SJSA1 (cell line): ENCODE measurements at regions not wholly inside any gene's neighbourhood (a gene's known extent, or its start where the extent isn't known, plus 50 kb on each side); places are given as distances from the start of the nearest gene placed in this dataset.

Source experiments
- DNase-seq, 2 experiments: peaks; one replicate each; pipeline ENCODE4 v3.0.0-alpha.2; 2015 to 2020; ENCODE audit warnings: low spot score in 2 of 2, low read depth in 1 of 2
- H3K27ac ChIP-seq: fragments of 250-450 bp; sonication (Bioruptor Pico); 2 replicates; pipeline ENCODE4 v1.5.1; 2020; ENCODE audit warnings: mild to moderate bottlenecking, moderate library complexity
- H3K27me3 ChIP-seq: fragments of 250-450 bp; sonication (Bioruptor Pico); replicated peaks from 2 replicates; pipeline ENCODE4 v1.5.1; 2020; ENCODE audit warnings: mild to moderate bottlenecking, moderate library complexity
- H3K36me3 ChIP-seq: fragments of 250-450 bp; sonication (Bioruptor Pico); 2 replicates; pipeline ENCODE4 v1.5.1; 2020; ENCODE audit warnings: mild to moderate bottlenecking
- H3K4me1 ChIP-seq: fragments of 250-450 bp; sonication (Bioruptor Pico); replicated peaks from 2 replicates; pipeline ENCODE4 v1.6.1; 2021; ENCODE audit warnings: mild to moderate bottlenecking
- H3K4me3 ChIP-seq: fragments of 250-450 bp; sonication (Bioruptor Pico); 2 replicates; pipeline ENCODE4 v1.5.1; 2020; ENCODE audit warnings: mild to moderate bottlenecking
- H3K9me3 ChIP-seq: fragments of 250-450 bp; sonication (Bioruptor Pico); replicated peaks from 2 replicates; pipeline ENCODE4 v1.5.1; 2020; ENCODE audit warnings: mild to moderate bottlenecking

DNA sequence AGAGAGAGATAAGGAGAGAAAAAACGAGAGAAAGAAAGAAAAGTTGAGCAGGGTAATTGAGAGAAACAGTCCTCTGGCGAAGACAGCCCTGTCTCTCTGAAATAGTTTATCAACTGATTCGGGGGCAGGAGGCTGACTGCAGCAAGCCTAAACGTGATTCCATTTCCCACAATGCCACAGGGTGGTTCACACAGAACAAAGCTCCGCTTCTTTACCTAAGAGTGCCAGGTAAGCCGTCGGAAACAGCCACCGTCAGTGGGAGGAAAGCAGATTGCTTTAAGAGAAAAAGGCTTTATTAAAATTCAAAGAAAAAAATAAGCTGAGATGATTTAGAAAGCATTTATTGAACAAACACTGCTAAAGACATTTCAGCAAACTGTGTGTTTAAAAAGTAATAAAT lies 271.4 kb upstream of the POU3F3 start:
- Histone ChIP-seq H3K27ac (no peak overlapping the region), H3K27me3 (no peaks in the 10 kb centered on the region), H3K36me3 (no peaks in the 10 kb centered on the region), H3K9me3 (no peaks in the 10 kb centered on the region), H3K4me3 (no peak overlapping the region), H3K4me1 (no peaks in the 10 kb centered on the region)
- DNase-seq = no peak

DNA sequence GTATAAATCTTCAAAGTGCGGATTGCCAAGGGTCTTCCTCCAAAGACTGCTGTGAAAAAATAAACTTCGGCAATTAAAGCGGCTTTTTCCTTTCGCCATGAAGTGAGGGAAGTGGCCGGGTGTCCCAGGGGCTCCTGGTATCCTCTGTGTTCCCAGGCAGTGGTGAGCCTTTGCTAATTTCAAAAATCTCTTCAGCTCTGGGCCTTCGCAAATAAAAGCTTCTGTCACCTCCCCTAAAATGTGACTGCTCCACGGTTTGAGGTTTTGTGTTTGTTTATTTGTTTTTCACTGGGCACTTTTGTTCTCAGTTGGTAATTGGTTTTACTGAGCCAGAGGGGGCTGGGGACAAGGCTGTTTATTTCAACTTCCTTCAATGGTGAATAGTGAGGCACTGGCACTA lies 270.1 kb upstream of the POU3F3 start:
- Histone ChIP-seq H3K4me1 (no peaks in the 10 kb centered on the region), H3K27ac (no peak overlapping the region), H3K27me3 (no peaks in the 10 kb centered on the region), H3K9me3 (no peaks in the 10 kb centered on the region), H3K4me3 (no peak overlapping the region), H3K36me3 (no peaks in the 10 kb centered on the region)
- no peak for DNase-seq

DNA sequence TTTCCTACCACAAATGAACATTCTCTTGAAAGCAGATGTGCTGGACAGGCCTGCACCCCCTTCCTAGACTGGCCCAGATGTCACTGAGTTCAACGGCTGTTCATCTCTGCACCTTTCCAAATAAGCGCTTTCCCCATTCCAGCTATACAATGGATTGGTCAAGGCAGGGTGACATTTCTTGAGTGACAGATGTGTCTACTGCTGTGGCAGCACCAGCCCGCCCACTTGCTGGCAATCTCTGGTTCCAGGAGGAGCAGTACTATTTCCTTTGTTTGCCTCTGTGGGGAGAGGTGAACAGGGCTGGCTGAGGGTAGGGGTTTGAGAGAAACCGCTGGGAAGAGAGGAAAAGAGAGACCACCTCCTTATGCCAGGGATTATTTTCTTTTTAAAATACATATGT lies 269.5 kb upstream of the POU3F3 start:
- Histone ChIP-seq H3K4me3 (no peak overlapping the region), H3K36me3 (no peaks in the 10 kb centered on the region), H3K4me1 (no peaks in the 10 kb centered on the region), H3K27me3 (no peaks in the 10 kb centered on the region), H3K9me3 (no peaks in the 10 kb centered on the region), H3K27ac (no peak overlapping the region)
- DNase-seq = no peak

DNA sequence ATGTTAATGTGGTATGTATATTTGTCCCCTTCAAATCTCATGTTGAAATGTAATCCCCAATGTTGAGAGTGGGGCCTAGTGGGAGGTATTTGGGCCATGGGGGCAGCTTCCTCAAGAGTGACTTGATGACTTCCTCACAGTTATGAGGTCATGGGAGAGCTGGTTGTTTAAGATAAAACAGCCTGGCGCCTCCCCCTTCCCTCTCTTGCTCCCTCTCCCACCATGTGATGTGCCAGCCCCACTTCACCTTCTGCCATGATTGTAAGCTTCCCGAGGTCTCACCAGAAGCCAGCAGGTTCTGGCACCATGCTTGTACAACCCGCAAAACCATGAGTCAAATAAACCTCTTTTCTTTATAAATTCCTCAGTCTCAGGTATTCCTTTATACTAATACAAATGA lies 258.3 kb upstream of the POU3F3 start:
- H3K36me3 ChIP-seq = no peaks in the 10 kb centered on the region

GRCh38 chr2:104597942-104598341 lies 256.0 kb upstream of the POU3F3 start:
- no peak overlapping the region for H3K4me3 ChIP-seq
- no peak overlapping the region for H3K27ac ChIP-seq
- no peak for DNase-seq
- H3K27me3 ChIP-seq = no peaks in the 10 kb centered on the region
- no peaks in the 10 kb centered on the region for H3K9me3 ChIP-seq
- no peaks in the 10 kb centered on the region for H3K4me1 ChIP-seq
- no peaks in the 10 kb centered on the region for H3K36me3 ChIP-seq

More for the DNA sequence above, 258.3 kb upstream of the POU3F3 start:
- Histone ChIP-seq H3K4me3 (no peak overlapping the region), H3K4me1 (no peaks in the 10 kb centered on the region), H3K27me3 (no peaks in the 10 kb centered on the region), H3K9me3 (no peaks in the 10 kb centered on the region), H3K27ac (no peak overlapping the region)
- DNase-seq = no peak

GRCh38 chr2:104598636-104599035 lies 255.3 kb upstream of the POU3F3 start:
- no peaks in the 10 kb centered on the region for H3K4me1 ChIP-seq
- no peak for DNase-seq
- H3K36me3 ChIP-seq = no peaks in the 10 kb centered on the region
- no peak overlapping the region for H3K4me3 ChIP-seq
- no peaks in the 10 kb centered on the region for H3K27me3 ChIP-seq
- H3K9me3 ChIP-seq = no peaks in the 10 kb centered on the region
- no peak overlapping the region for H3K27ac ChIP-seq

- Histone ChIP-seq H3K27ac (no peak overlapping the region), H3K36me3 (no peaks in the 10 kb centered on the region), H3K9me3 (no peaks in the 10 kb centered on the region), H3K4me1 (no peaks in the 10 kb centered on the region), H3K27me3 (no peaks in the 10 kb centered on the region), H3K4me3 (no peak overlapping the region)
- no peak for DNase-seq
These were observed 254.0 kb upstream of the POU3F3 start for GRCh38 chr2:104599787-104600510.

DNA sequence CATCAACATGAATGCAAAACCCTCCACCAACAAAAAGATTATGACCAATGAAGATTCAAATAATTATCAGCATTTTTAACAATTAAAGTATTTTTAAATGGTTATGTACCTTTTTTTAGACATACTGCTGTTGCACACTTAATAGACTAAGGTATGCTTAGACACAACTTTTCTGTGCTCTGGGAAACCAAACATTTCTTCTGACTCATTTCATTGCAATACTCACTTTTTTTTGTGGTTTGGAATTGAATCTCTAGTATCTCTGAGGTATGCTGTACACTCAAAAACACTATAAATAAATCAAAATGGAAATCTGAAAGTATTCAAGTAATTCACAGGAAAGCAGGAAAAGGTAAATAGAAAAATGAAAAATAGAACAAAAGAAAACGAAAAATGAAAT lies 247.9 kb upstream of the POU3F3 start:
- no peaks in the 10 kb centered on the region for H3K4me1 ChIP-seq
- no peaks in the 10 kb centered on the region for H3K9me3 ChIP-seq
- no peak overlapping the region for H3K27ac ChIP-seq
- H3K4me3 ChIP-seq = no peak overlapping the region
- no peaks in the 10 kb centered on the region for H3K36me3 ChIP-seq
- no peak for DNase-seq
- H3K27me3 ChIP-seq = no peaks in the 10 kb centered on the region

GRCh38 chr2:104616856-104617255 lies 237.1 kb upstream of the POU3F3 start:
- Histone ChIP-seq H3K27me3 (no peaks in the 10 kb centered on the region), H3K4me3 (no peak overlapping the region), H3K36me3 (no peaks in the 10 kb centered on the region), H3K4me1 (no peaks in the 10 kb centered on the region), H3K27ac (no peak overlapping the region), H3K9me3 (no peaks in the 10 kb centered on the region)
- DNase-seq = no peak

DNA sequence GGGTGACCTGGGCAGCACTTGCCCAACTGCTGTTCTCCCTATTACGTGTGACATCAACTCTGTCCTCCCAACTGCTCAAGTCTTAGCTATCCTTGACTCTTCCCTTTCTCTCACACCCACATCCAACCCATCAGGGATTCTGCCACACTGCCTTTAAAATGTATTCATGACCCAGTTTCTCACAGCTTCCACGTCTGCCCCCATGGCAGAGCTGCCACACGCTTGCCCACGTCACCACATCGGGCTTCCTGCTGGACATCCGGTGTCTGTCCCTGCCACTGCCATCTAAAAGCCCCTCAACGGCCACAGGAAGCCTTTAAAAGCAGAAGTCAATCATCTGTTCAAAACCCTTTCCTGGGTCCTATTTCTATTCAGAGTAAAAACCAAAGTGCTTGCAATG lies 233.1 kb upstream of the POU3F3 start:
- no peak for DNase-seq
- H3K4me1 ChIP-seq = no peaks in the 10 kb centered on the region
- no peaks in the 10 kb centered on the region for H3K27me3 ChIP-seq
- no peak overlapping the region for H3K4me3 ChIP-seq
- H3K36me3 ChIP-seq = no peaks in the 10 kb centered on the region
- no peak overlapping the region for H3K27ac ChIP-seq
- H3K9me3 ChIP-seq = no peaks in the 10 kb centered on the region

- no peaks in the 10 kb centered on the region for H3K4me1 ChIP-seq
- H3K4me3 ChIP-seq = no peak overlapping the region
- no peak overlapping the region for H3K27ac ChIP-seq
- no peaks in the 10 kb centered on the region for H3K36me3 ChIP-seq
- no peak for DNase-seq
- no peaks in the 10 kb centered on the region for H3K27me3 ChIP-seq
- H3K9me3 ChIP-seq = no peaks in the 10 kb centered on the region
These were observed 218.3 kb upstream of the POU3F3 start for GRCh38 chr2:104635608-104636007.

GRCh38 chr2:104638190-104638858 lies 215.6 kb upstream of the POU3F3 start:
- Histone ChIP-seq H3K4me3 (no peak overlapping the region), H3K27me3 (no peaks in the 10 kb centered on the region), H3K9me3 (no peaks in the 10 kb centered on the region), H3K4me1 (no peaks in the 10 kb centered on the region), H3K36me3 (no peaks in the 10 kb centered on the region), H3K27ac (no peak overlapping the region)
- no peak for DNase-seq

GRCh38 chr2:104638859-104639202 lies 215.1 kb upstream of the POU3F3 start:
- no peak overlapping the region for H3K27ac ChIP-seq
- H3K4me3 ChIP-seq = no peak overlapping the region
- H3K36me3 ChIP-seq = no peaks in the 10 kb centered on the region
- no peaks in the 10 kb centered on the region for H3K4me1 ChIP-seq
- DNase-seq = no peak
- no peaks in the 10 kb centered on the region for H3K9me3 ChIP-seq
- no peaks in the 10 kb centered on the region for H3K27me3 ChIP-seq

GRCh38 chr2:104641786-104642185 lies 212.1 kb upstream of the POU3F3 start:
- H3K27ac ChIP-seq = no peak overlapping the region
- H3K4me3 ChIP-seq = no peak overlapping the region
- no peak for DNase-seq
- H3K9me3 ChIP-seq = no peaks in the 10 kb centered on the region
- H3K27me3 ChIP-seq = no peaks in the 10 kb centered on the region
- no peaks in the 10 kb centered on the region for H3K4me1 ChIP-seq
- H3K36me3 ChIP-seq = no peaks in the 10 kb centered on the region

DNA sequence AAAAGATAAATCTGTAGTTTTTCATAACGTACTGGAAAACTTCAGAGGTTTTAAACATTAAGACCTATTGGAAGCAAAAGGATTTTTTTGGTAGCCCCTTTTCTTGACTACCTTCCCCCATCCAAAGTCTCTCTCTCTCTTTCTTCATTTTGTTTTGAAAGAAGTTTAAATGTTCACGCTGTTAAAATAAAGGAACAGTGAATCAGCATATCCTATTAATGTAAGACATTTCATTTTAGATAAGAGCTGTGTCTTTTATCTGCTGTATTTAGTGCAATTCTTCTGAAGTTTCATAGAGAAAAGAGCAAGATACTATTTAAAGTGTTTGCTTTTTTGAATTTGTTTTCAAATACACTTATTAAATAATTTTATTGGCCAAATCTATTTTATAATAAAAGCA lies 205.5 kb upstream of the POU3F3 start:
- Histone ChIP-seq H3K27me3 (peaks cover 6% of the 10 kb centered on the region; the same call in 1 of the 2 replicates), H3K4me1 (no peaks in the 10 kb centered on the region), H3K4me3 (no peak overlapping the region), H3K27ac (no peak overlapping the region), H3K36me3 (no peaks in the 10 kb centered on the region), H3K9me3 (no peaks in the 10 kb centered on the region)
- no peak for DNase-seq
